T-cell (primary cell): ENCODE measurements at regions not wholly inside any gene's neighbourhood (a gene's known extent, or its start where the extent isn't known, plus 50 kb on each side); places are given as distances from the start of the nearest gene placed in this dataset.
"Not testable (repeated sequence)": the region's sequence is repeated elsewhere in the genome, so short reads cannot be mapped to it uniquely, and the experiment has no call there.

ENCODE experiments used
- ATAC-seq, 4 experiments: fragments of 200-7000 bp in 3 of 4; fragments of 150-1000 bp in 1 of 4; cut with Tn5 transposase; replicated peaks in 1 of 4; 1 replicate in 3 of 4; 2 replicates in 1 of 4; pipeline ENCODE4 v1.10.0; 2021; ENCODE audit warnings: moderate library complexity in 3 of 4, mild to moderate bottlenecking in 2 of 4, moderate number of reproducible peaks in 1 of 4
- CTCF ChIA-PET, 2 donors: fragments of 300-600 bp; sonication (Branson Sonifier 250); formaldehyde crosslinking; loops; one replicate each; lab custom pipeline; 2022; ENCODE audit warnings: antibody characterized with exemption in 2 of 2; lab: Charles Lee
- POLR2A ChIA-PET, 2 donors: fragments of 300-600 bp; sonication (Branson Sonifier 250); formaldehyde crosslinking; loops; one replicate each; lab custom pipeline; 2022; ENCODE audit warnings: antibody characterized with exemption in 2 of 2; lab: Charles Lee
- DNase-seq, 35 experiments: peaks; one replicate each; pipeline versions ENCODE4 v3.0.0 to v3.0.0-alpha.2; 2013 to 2023
- H3K27ac ChIP-seq: one replicate; pipeline ENCODE4 v1.5.1; 2013; ENCODE audit warnings: low read length
- H3K27me3 ChIP-seq, 2 experiments: replicated peaks in 1 of 2; 1 replicate in 1 of 2; 2 replicates in 1 of 2; pipeline versions ENCODE4 v1.6.1 to v1.7.0; 2013; ENCODE audit warnings: low read length in 1 of 2, mixed read lengths in 1 of 2; ENCODE audit not compliant: control insufficient read depth in 2 of 2, insufficient read depth in 2 of 2; ENCODE audit errors: extremely low read depth in 1 of 2
- H3K36me3 ChIP-seq, 2 donors: 1 replicate in 1 of 2; 2 replicates in 1 of 2; pipeline versions ENCODE4 v1.6.1 to v1.7.0; 2013; ENCODE audit warnings: low read length in 1 of 2; ENCODE audit not compliant: control insufficient read depth in 2 of 2, insufficient read depth in 1 of 2; ENCODE audit errors: extremely low read depth in 1 of 2
- H3K4me1 ChIP-seq, 2 experiments: 1 replicate in 1 of 2; 2 replicates in 1 of 2; pipeline versions ENCODE4 v1.6.1 to v1.7.0; 2013; ENCODE audit warnings: low read length in 2 of 2, mixed read lengths in 1 of 2; ENCODE audit not compliant: insufficient read depth in 2 of 2, control insufficient read depth in 1 of 2; ENCODE audit errors: extremely low read depth in 1 of 2
- H3K4me3 ChIP-seq, 2 donors: 1 replicate in 1 of 2; 2 replicates in 1 of 2; pipeline versions ENCODE4 v1.5.1 to v1.7.0; 2013; ENCODE audit warnings: mild to moderate bottlenecking in 2 of 2, low read length in 1 of 2, moderate library complexity in 1 of 2; ENCODE audit not compliant: control insufficient read depth in 1 of 2; ENCODE audit errors: extremely low read depth in 1 of 2
- H3K9me3 ChIP-seq: 2 replicates; pipeline ENCODE4 v1.7.0; 2013
- H3K27ac Mint-ChIP-seq, 2 donors: one replicate each; pipeline ENCODE4 v1.8.0; 2020 to 2021; ENCODE audit warnings: mild to moderate bottlenecking in 2 of 2, mixed read lengths in 2 of 2
- H3K27me3 Mint-ChIP-seq, 2 donors: one replicate each; pipeline ENCODE4 v1.8.0; 2021 to 2022; ENCODE audit warnings: mixed read lengths in 2 of 2
- H3K36me3 Mint-ChIP-seq: one replicate; pipeline ENCODE4 v1.8.0; 2021; ENCODE audit warnings: mixed read lengths
- H3K4me1 Mint-ChIP-seq, 3 donors: one replicate each; pipeline ENCODE4 v1.8.0; 2020 to 2022; ENCODE audit warnings: mixed read lengths in 3 of 3, mild to moderate bottlenecking in 1 of 3
- H3K4me3 Mint-ChIP-seq, 3 donors: one replicate each; pipeline ENCODE4 v1.8.0; 2020 to 2022; ENCODE audit warnings: mild to moderate bottlenecking in 3 of 3, mixed read lengths in 3 of 3, moderate library complexity in 3 of 3
- H3K9me3 Mint-ChIP-seq, 3 donors: one replicate each; pipeline ENCODE4 v1.8.0; 2020 to 2022; ENCODE audit warnings: mixed read lengths in 3 of 3
- WGBS: methylation state at CpG from one replicate; pipeline ENCODE4 v1.1.5; 2013; ENCODE audit warnings: missing lambda C conversion rate; ENCODE audit not compliant: insufficient coverage; 5-methylcytosine and 5-hydroxymethylcytosine counted together

GRCh38 chr7:56366701-56367100, 250.5 kb upstream of the NUPR2 start:
- H3K9me3 Mint-ChIP-seq, ATAC-seq, H3K4me3 ChIP-seq, H3K36me3 ChIP-seq, H3K36me3 Mint-ChIP-seq, H3K4me1 ChIP-seq, H3K4me1 Mint-ChIP-seq, H3K9me3 ChIP-seq, CTCF ChIA-PET, H3K27ac ChIP-seq, H3K4me3 Mint-ChIP-seq, DNase-seq, POLR2A ChIA-PET, H3K27me3 ChIP-seq, H3K27ac Mint-ChIP-seq, H3K27me3 Mint-ChIP-seq: not testable (repeated sequence)
- WGBS = 82% methylated on average over 19 of the region's 22 CpGs

DNA sequence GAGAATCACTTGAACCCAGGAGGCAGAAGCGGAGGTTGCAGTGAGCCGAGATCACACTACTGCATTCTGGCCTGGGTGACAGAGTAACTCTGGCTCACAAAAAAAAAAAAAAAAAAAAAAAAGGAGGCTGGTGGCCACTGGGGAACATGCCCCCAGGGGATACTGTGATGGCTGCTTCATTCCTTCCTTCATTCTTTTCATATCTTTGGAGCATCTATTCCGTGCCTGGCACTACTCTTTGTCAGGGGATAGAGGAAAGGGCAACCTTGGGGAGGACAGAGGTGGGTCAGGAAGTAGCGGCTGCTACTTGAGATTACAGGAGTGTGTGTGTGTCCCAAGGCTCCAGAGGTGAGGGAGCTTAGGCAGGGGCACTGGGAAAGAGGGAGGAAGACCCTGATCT, 236.4 kb upstream of the NUPR2 start:
- H3K27me3 ChIP-seq, ATAC-seq, H3K9me3 Mint-ChIP-seq, H3K27ac ChIP-seq, H3K27ac Mint-ChIP-seq, H3K4me1 Mint-ChIP-seq, CTCF ChIA-PET, H3K27me3 Mint-ChIP-seq, H3K9me3 ChIP-seq, POLR2A ChIA-PET, H3K36me3 ChIP-seq, DNase-seq, H3K36me3 Mint-ChIP-seq, H3K4me3 Mint-ChIP-seq, H3K4me1 ChIP-seq, H3K4me3 ChIP-seq: not testable (repeated sequence)
- 100% methylated on average over 1 of the region's 4 CpGs for WGBS

DNA sequence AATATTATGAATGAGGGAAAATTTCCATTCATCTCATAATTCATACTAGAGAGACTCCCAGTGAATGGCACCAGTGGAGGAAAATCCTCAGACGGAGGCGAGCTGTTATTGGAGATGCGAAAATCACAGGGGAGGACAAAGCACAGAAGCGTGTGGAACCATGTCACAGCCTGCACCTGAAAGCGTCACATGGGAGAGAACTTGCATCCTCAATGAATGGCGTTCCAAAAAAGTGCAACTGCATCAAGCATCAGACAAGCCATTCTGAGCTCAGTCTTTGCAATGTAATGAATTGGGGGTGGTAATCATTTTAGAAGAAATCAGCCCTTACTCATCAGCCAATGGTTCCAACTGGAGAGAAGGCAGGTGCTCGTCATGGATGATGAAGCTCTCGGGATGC, 235.0 kb upstream of the NUPR2 start:
- ATAC-seq = not testable (repeated sequence)

GRCh38 chr7:56348311-56348710, 232.1 kb upstream of the NUPR2 start:
- H3K36me3 Mint-ChIP-seq, CTCF ChIA-PET: not testable (repeated sequence)
- 84% methylated on average over 3 of the region's 7 CpGs for whole genome bisulfite sequencing

More for the DNA sequence above, 235.0 kb upstream of the NUPR2 start:
- H3K4me3 Mint-ChIP-seq, POLR2A ChIA-PET, H3K4me3 ChIP-seq, H3K4me1 Mint-ChIP-seq, H3K9me3 ChIP-seq, H3K9me3 Mint-ChIP-seq, H3K27ac Mint-ChIP-seq, H3K36me3 Mint-ChIP-seq, CTCF ChIA-PET, DNase-seq, H3K36me3 ChIP-seq, H3K27ac ChIP-seq, H3K27me3 ChIP-seq, H3K27me3 Mint-ChIP-seq, H3K4me1 ChIP-seq: not testable (repeated sequence)
- 100% methylated on average over 1 of the region's 8 CpGs for WGBS

DNA sequence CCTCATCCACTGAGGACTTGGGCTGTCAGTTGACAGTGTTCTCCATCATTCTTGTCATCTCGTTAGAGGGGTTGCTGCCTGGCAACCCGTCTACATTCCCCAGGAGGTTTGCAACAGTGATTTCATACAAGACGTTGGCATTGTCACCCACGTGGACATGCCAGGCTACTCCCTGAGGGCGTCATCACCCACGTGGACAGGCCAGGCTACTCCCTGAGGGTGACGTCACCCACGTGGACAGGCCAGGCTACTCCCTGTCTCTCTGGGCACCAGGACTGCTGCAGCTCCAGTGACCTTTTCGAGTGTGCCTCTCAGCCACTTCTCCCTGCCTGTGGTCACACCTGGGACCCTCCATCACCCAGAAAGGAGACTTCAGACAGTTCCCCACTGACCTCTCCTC, 212.1 kb upstream of the NUPR2 start:
- H3K27me3 ChIP-seq, H3K27ac Mint-ChIP-seq, H3K4me3 Mint-ChIP-seq, ATAC-seq, H3K36me3 Mint-ChIP-seq, H3K4me3 ChIP-seq, H3K27ac ChIP-seq, H3K27me3 Mint-ChIP-seq, CTCF ChIA-PET, DNase-seq, H3K9me3 ChIP-seq, H3K4me1 ChIP-seq, POLR2A ChIA-PET, H3K4me1 Mint-ChIP-seq, H3K36me3 ChIP-seq: not testable (repeated sequence)
- peaks cover 11 to 14% (median 12%) of the 10 kb centered on the region in 3 donors for H3K9me3 Mint-ChIP-seq
- WGBS = 68% methylated on average over 9 of the region's 9 CpGs

More at GRCh38 chr7:56348311-56348710, 232.1 kb upstream of the NUPR2 start:
- H3K9me3 Mint-ChIP-seq, H3K4me3 ChIP-seq, H3K4me3 Mint-ChIP-seq, POLR2A ChIA-PET, H3K36me3 ChIP-seq, DNase-seq, H3K4me1 Mint-ChIP-seq, H3K27ac Mint-ChIP-seq, H3K27me3 ChIP-seq, H3K4me1 ChIP-seq, ATAC-seq, H3K27me3 Mint-ChIP-seq, H3K9me3 ChIP-seq, H3K27ac ChIP-seq: not testable (repeated sequence)

DNA sequence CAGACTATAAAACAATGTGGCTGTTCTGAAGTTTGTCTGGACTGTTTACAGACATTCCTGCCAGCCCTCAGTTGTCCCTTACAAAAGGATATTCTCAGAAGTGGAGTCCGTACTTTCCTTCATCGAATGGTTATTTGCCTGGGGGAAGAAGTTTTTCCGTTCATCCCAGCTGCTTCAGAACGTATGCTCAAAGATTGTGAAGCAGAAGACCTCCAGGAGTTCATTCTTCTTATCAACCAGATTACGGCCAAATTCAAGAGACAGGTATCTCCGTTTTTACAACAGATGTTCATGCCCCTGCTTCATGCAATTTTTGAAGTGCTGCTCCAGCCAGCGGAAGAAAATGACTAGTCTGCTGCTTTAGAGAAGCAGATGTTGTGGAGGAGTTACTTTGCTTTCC, 174.3 kb upstream of the NUPR2 start:
- Histone ChIP-seq H3K9me3 (no peaks in the 10 kb centered on the region), H3K27me3 (no peaks in the 10 kb centered on the region), H3K36me3 (no peaks in the 10 kb centered on the region), H3K4me3 (no peak overlapping the region), H3K27ac (no peak overlapping the region), H3K4me1 (no peaks in the 10 kb centered on the region)
- ATAC-seq (no peak), DNase-seq (no peak)
- H3K27ac Mint-ChIP-seq = no peak overlapping the region
- no peak overlapping the region for H3K4me3 Mint-ChIP-seq
- POLR2A ChIA-PET = no interaction called here
- CTCF ChIA-PET = no interaction called here
- WGBS = 74% methylated on average over 5 of the region's 7 CpGs
- H3K9me3 Mint-ChIP-seq = peaks cover 13 to 28% (median 23%) of the 10 kb centered on the region in 3 donors
- H3K4me1 Mint-ChIP-seq = peaks cover 0 to 5% (median 0%) of the 10 kb centered on the region in 3 donors
- peaks cover 0 to 4% of the 10 kb centered on the region in 2 donors for H3K27me3 Mint-ChIP-seq
- no peaks in the 10 kb centered on the region for H3K36me3 Mint-ChIP-seq

DNA sequence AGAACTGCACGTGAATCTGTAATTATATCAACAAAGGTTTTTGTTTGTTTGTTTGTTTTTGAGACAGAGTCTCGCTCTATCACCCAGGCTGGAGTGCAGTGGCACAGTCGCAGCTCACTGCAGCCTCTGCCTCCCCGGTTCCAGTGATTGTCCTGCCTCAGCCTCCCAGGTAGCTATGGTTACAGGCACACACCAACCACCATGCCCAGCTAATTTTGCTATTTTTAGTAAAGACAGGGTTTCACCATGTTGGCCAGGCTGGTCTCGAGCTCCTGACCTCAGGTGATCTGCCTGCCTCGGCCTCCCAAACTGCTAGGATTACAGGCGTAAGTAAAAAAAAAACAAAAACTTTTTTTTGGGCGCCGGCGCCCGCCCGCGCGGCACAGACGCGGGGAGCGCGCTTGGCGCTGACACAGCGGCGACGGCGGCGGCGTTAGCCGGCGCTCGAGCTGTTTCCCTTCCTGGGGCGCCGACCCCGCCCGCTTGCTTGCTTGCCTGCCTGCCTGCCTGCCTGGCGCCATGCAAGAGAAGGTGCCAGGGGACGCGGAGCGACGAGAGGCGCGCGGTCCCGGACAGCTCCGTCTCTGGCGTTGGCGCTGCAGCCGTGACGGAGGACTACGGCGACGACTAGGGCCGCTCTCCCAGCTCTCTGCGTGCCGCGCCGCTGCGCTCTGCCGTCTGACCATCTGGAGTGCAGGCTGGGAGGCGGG, 171.4 kb upstream of the NUPR2 start:
- no peaks in the 10 kb centered on the region for H3K36me3 Mint-ChIP-seq
- CTCF ChIA-PET = no interaction called here
- ATAC-seq (no peak), DNase-seq (no peak)
- no peaks in the 10 kb centered on the region for H3K36me3 ChIP-seq
- H3K27ac ChIP-seq = no peak overlapping the region
- POLR2A ChIA-PET = no interaction called here
- no peak overlapping the region for H3K27ac Mint-ChIP-seq
- H3K4me1 Mint-ChIP-seq = peaks cover 0 to 5% (median 0%) of the 10 kb centered on the region in 3 donors
- no peak overlapping the region for H3K4me3 Mint-ChIP-seq
- H3K4me1 ChIP-seq = no peaks in the 10 kb centered on the region
- 18% methylated on average over 54 of the region's 57 CpGs for WGBS
- peaks cover 18 to 40% (median 26%) of the 10 kb centered on the region in 3 donors for H3K9me3 Mint-ChIP-seq
- H3K27me3 Mint-ChIP-seq = peaks cover 0 to 4% of the 10 kb centered on the region in 2 donors
- H3K9me3 ChIP-seq = no peaks in the 10 kb centered on the region
- H3K4me3 ChIP-seq = no peak overlapping the region
- H3K27me3 ChIP-seq = no peaks in the 10 kb centered on the region
